22Rv1 (cell line): ENCODE measurements at regions not wholly inside any gene's neighbourhood (a gene's known extent, or its start where the extent isn't known, plus 50 kb on each side); places are given as distances from the start of the nearest gene placed in this dataset.
A peak's percentile ranks its signal among the peaks of the same experiment; 100 is the strongest.

Experiments used
- CTCF ChIP-seq: fragments of 450-650 bp; IDR thresholded peaks from 2 replicates; pipeline ENCODE4 v1.5.1; 2017; ENCODE audit warnings: mild to moderate bottlenecking
- ZFX ChIP-seq: fragments of 450-650 bp; IDR thresholded peaks from 2 replicates; pipeline ENCODE4 v1.6.1; 2017; ENCODE audit warnings: antibody characterized with exemption, borderline replicate concordance

- TF ChIP-seq CTCF (peak; percentile 64), ZFX (no peak)
These were observed 59.1 kb upstream of the TLR4 start for GRCh38 chr9:117644932-117645636.
